ENCODE measurements at regions not wholly inside any gene's neighbourhood (a gene's known extent, or its start where the extent isn't known, plus 50 kb on each side); places are given as distances from the start of the nearest gene placed in this dataset.

DNA sequence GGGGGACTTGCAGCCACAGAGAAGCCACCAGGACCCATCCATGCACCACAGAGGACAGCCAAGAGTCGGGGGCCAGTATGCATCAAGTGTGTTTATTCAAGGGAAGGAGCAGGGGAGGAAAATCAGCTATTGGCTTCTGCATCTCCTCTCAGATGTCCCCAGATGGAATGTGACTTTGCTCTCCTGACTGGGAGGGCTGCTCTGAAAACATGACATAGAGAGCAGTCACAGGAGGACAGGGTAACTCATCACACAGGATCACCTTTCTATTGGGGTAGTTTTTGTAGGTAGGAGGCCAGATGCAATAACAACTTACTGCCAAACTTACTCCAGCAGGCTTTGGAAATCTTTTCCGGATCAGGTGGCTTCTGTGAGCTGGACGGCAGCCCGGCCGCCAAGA is 121.0 kb upstream of the OPCML start:
- TF ChIP-seq, protein P1, sequence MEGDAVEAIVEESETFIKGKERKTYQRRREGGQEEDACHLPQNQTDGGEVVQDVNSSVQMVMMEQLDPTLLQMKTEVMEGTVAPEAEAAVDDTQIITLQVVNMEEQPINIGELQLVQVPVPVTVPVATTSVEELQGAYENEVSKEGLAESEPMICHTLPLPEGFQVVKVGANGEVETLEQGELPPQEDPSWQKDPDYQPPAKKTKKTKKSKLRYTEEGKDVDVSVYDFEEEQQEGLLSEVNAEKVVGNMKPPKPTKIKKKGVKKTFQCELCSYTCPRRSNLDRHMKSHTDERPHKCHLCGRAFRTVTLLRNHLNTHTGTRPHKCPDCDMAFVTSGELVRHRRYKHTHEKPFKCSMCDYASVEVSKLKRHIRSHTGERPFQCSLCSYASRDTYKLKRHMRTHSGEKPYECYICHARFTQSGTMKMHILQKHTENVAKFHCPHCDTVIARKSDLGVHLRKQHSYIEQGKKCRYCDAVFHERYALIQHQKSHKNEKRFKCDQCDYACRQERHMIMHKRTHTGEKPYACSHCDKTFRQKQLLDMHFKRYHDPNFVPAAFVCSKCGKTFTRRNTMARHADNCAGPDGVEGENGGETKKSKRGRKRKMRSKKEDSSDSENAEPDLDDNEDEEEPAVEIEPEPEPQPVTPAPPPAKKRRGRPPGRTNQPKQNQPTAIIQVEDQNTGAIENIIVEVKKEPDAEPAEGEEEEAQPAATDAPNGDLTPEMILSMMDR (IDR thresholded peaks at IDR 0.05; ENCODE audit: borderline replicate concordance, control extremely low read depth, extremely low read depth, insufficient read depth, missing control alignments), result no peak
- in situ Hi-C loops (cut with MboI; ENCODE audit: low sequenced_read_pairs, unreplicated experiment), result no loop called here
- DNase-seq (ENCODE audit: low spot score), result no peak

DNA sequence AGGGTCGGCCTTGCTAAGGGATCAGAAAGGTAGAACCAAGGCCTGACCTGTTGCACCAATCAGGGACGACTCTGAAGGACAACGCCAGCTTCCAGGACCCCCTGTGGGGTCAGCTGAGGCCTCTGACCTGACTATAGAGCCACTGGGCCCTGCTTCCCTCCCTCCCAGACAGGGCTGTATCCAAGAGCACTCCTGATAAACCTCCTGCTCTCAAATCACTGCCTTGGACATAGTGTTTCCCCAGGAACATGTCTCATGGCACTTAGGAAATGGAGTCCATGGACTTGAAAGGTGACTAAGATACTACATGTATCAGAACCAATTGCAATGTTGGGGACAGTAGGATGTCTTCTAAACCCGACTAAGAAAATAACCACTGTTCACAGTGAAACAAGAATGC is 117.8 kb upstream of the OPCML start:
- in situ Hi-C loops (cut with MboI; ENCODE audit: low sequenced_read_pairs, unreplicated experiment), result no loop called here
- DNase-seq (ENCODE audit: low spot score), result no peak
- TF ChIP-seq, protein P1 (IDR thresholded peaks at IDR 0.05; ENCODE audit: borderline replicate concordance, control extremely low read depth, extremely low read depth, insufficient read depth, missing control alignments), result no peak

DNA sequence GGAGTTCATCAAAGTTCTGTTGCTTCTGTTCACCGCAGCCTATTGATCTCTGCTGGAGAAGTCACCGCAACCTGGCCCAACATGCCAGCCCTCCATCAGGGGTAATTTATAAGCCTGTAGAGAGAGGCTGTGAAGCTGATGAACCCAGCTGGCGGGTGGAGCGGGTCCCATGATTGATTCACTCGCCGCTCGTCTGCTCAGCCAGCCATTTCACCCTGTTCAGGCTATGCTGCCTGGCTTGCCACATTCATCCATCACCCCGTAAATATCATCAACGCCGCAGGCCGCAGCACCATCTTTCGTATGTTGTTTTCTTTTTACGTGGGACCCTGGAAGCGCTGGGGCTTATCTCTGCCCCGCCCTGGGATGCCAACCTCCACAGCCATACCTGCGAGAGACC is 116.7 kb upstream of the OPCML start:
- TF ChIP-seq, protein P1 (IDR thresholded peaks at IDR 0.05; ENCODE audit: borderline replicate concordance, control extremely low read depth, extremely low read depth, insufficient read depth, missing control alignments), result no peak
- no peak for DNase-seq (ENCODE audit: low spot score)
- in situ Hi-C loops (cut with MboI; ENCODE audit: low sequenced_read_pairs, unreplicated experiment), result no loop called here

DNA sequence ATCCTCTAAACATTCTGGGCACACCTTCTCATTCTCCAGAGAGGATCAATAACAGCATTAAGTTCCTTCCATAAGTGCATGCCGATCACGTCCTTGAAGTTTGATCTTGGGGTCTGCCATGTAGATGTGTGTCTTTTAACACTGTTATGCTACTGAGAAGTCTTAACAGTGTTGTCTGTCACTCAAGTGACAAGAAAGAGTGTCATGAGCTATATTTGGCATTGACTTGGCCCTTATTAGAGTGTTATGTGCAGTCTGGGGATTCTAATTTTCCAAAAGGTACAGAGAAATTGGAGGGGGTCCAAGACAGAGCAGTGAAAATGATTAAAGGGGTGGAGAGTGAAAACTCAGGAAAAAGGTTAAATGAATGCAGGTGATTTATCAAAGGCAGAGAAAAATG is 107.1 kb upstream of the OPCML start:
- TF ChIP-seq, protein P1 (IDR thresholded peaks at IDR 0.05; ENCODE audit: borderline replicate concordance, control extremely low read depth, extremely low read depth, insufficient read depth, missing control alignments), result no peak
- DNase-seq (ENCODE audit: low spot score), result no peak
- in situ Hi-C loops (cut with MboI; ENCODE audit: low sequenced_read_pairs, unreplicated experiment), result no loop called here

DNA sequence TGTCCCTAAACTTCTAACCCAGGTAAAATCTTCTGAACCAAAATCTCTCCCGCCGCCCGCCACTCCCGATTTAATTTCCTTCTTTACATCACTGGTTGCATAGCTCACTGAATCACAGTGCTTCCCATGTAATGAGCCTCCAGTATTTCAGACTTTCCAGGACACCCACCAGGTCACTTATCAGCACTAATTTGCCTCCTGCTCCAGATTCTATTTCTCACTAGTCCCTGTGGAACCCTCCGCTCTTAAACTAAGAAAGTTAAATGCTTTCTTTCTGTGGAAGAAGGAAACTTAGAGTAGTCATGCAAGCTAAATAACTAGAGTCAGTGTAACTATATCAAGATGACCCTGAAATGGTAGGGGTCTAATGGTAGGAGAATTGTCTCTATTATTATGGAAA is 106.6 kb upstream of the OPCML start:
- in situ Hi-C loops (cut with MboI; ENCODE audit: low sequenced_read_pairs, unreplicated experiment), result no loop called here
- TF ChIP-seq, protein P1 (IDR thresholded peaks at IDR 0.05; ENCODE audit: borderline replicate concordance, control extremely low read depth, extremely low read depth, insufficient read depth, missing control alignments), result no peak
- DNase-seq (ENCODE audit: low spot score), result no peak

DNA sequence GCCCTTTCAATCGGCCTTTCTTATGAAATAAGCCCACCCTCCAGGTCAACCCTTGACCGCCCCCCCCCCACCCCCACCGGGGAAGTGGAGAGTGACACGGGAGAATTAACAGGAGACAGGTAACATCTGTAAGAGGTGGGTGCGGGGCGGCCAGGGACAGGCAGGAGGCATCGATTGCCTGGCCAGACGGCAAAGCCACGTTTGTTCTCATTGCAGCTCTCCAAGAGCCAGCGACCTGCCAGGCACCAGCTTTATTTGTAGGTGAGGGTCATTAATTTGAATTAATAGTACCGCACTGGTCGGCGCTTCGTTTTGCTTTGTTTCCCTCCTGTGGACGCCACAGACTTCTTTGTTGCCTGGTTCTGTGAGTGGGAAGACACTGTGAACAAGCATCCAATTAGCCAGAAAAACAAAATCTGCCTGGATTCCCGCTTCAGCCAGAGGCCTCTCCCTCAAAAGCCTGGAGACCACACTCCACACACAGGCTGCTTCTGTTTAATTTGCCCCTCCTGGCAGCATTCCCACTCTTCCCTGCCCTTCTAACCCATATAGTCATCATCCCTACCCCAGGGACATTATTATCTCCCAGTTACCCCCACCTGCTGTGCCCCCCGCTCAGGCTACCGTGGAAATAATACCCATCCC is 104.5 kb upstream of the OPCML start:
- in situ Hi-C loops (cut with MboI; ENCODE audit: low sequenced_read_pairs, unreplicated experiment), result no loop called here
- no peak for DNase-seq (ENCODE audit: low spot score)
- TF ChIP-seq, protein P1 (IDR thresholded peaks at IDR 0.05; ENCODE audit: borderline replicate concordance, control extremely low read depth, extremely low read depth, insufficient read depth, missing control alignments), result no peak

Data from GM13976 (cell line).